Right atrium auricular region (tissue), 2 donors: ENCODE measurements at regions not wholly inside any gene's neighbourhood (a gene's known extent, or its start where the extent isn't known, plus 50 kb on each side); places are given as distances from the start of the nearest gene placed in this dataset.

Source experiments
- DNase-seq: peaks from one replicate; pipeline ENCODE4 v3.0.0-alpha.2; 2019; ENCODE audit warnings: low spot score
- H3K27ac ChIP-seq, 2 donors: fragments of 200-600 bp; sonication (generic); 1 replicate in 1 of 2; 2 replicates in 1 of 2; pipeline ENCODE4 v1.5.1; 2016 to 2019
- H3K27me3 ChIP-seq, 2 donors: fragments of 200-600 bp; sonication (generic); one replicate each; pipeline versions ENCODE4 v1.5.1 to v1.6.0; 2017 to 2019
- H3K36me3 ChIP-seq: fragments of 200-600 bp; sonication (generic); one replicate; pipeline ENCODE4 v1.5.1; 2016
- H3K4me1 ChIP-seq, 2 donors: fragments of 200-600 bp; sonication (generic); one replicate each; pipeline versions ENCODE4 v1.5.1 to v1.6.0; 2017 to 2019
- H3K4me3 ChIP-seq, 2 donors: fragments of 200-600 bp; sonication (generic); 1 replicate in 1 of 2; 2 replicates in 1 of 2; pipeline ENCODE4 v1.5.1; 2017 to 2019; ENCODE audit warnings: mild to moderate bottlenecking in 1 of 2, moderate library complexity in 1 of 2
- H3K9me3 ChIP-seq, 2 donors: fragments of 200-600 bp; sonication (generic); one replicate each; pipeline ENCODE4 v1.5.1; 2019
- CTCF ChIP-seq, 2 donors: fragments of 200-600 bp; sonication (generic); IDR thresholded peaks; one replicate each; pipeline ENCODE4 v1.5.1; 2019; ENCODE audit warnings: antibody characterized with exemption in 2 of 2

GRCh38 chr1:65691152-65691900, 101.4 kb upstream of the PDE4B start:
- H3K4me3 ChIP-seq, result no peak overlapping the region
- no peak for DNase-seq
- H3K36me3 ChIP-seq, result no peaks in the 10 kb centered on the region
- H3K9me3 ChIP-seq, result no peaks in the 10 kb centered on the region
- H3K27ac ChIP-seq, result peak overlapping the region in 1 of 2 donors; percentile 29
- no peaks in the 10 kb centered on the region for H3K27me3 ChIP-seq
- TF ChIP-seq CTCF (IDR thresholded peaks at IDR 0.05), result no peak
- H3K4me1 ChIP-seq, result peaks cover 0 to 19% of the 10 kb centered on the region in 2 donors

GRCh38 chr1:65691972-65692371, 100.7 kb upstream of the PDE4B start:
- H3K4me1 ChIP-seq, result peaks cover 0 to 19% of the 10 kb centered on the region in 2 donors
- no peaks in the 10 kb centered on the region for H3K36me3 ChIP-seq
- peak overlapping the region; percentile 29 to 39 for H3K27ac ChIP-seq
- H3K9me3 ChIP-seq, result no peaks in the 10 kb centered on the region
- no peaks in the 10 kb centered on the region for H3K27me3 ChIP-seq
- TF ChIP-seq CTCF (IDR thresholded peaks at IDR 0.05), result no peak
- DNase-seq, result no peak
- no peak overlapping the region for H3K4me3 ChIP-seq

DNA sequence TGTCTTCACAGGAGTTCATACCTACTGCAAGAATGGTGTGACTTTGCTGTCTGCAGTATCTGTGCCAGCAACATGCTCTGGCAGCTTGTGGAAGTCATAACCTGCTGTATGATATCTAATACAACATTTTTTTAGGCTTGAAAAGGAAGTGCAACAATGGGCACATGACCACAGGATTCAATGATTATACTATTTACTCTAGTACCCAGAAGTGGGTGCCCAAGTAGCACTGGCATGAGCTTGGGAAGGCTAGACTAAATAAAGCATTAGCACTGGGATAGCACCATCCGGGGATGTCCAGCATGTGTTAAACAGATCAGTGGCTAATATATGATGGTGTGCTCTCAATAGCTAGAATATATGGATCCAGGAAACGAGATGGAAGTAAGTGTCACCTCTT, 98.6 kb upstream of the PDE4B start:
- TF ChIP-seq CTCF (IDR thresholded peaks at IDR 0.05), result no peak
- Histone ChIP-seq H3K36me3 (no peaks in the 10 kb centered on the region), H3K9me3 (no peaks in the 10 kb centered on the region), H3K4me1 (peaks cover 0 to 19% of the 10 kb centered on the region in 2 donors), H3K27ac (no peak overlapping the region), H3K4me3 (no peak overlapping the region), H3K27me3 (no peaks in the 10 kb centered on the region)
- DNase-seq, result no peak

DNA sequence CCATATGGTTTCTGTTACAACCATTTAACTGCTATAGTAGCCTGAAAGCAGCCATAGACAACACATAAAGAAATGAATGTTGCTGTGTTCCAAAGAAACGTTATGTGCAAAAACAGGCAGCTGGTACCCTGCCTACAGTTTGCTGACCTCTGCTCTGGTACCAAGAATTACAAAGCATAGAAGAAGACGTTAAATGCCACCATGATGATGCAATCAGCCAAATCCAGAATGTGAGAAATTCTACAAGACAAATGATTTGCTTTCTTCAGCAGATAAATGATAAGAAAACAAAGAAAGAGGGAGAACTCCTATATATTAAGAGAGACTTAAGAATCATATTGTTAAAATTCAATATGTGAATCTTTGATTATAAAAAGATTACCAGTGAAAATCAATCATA, 97.8 kb upstream of the PDE4B start:
- H3K9me3 ChIP-seq, result no peaks in the 10 kb centered on the region

DNA sequence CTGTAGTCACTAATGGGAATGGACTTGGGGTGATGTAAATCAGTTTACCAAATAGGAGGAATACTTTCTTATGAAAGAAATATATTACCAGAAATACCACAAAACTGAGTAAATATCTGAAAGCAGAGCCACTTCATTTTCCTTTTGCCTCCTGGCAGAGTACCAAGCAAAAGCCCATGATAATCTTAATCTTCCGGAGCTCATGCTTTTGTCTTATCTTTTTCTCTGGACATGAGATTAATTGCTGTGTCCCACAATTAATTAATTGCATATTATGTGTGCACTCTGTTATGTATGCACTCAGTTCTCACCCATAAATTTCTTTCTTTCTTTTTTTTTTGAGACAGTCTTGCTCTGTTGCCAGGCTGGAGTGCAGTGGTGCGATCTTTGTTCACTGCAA, 94.1 kb upstream of the PDE4B start:
- Histone ChIP-seq H3K27me3 (no peaks in the 10 kb centered on the region), H3K27ac (no peak overlapping the region), H3K9me3 (no peaks in the 10 kb centered on the region), H3K36me3 (no peaks in the 10 kb centered on the region), H3K4me3 (no peak overlapping the region), H3K4me1 (no peaks in the 10 kb centered on the region)
- DNase-seq, result no peak
- TF ChIP-seq CTCF (IDR thresholded peaks at IDR 0.05), result no peak

More for the DNA sequence above, 97.8 kb upstream of the PDE4B start:
- DNase-seq, result no peak
- Histone ChIP-seq H3K4me1 (peaks cover 0 to 19% of the 10 kb centered on the region in 2 donors), H3K4me3 (no peak overlapping the region), H3K36me3 (no peaks in the 10 kb centered on the region), H3K27me3 (no peaks in the 10 kb centered on the region), H3K27ac (no peak overlapping the region)
- TF ChIP-seq CTCF (IDR thresholded peaks at IDR 0.05), result no peak

DNA sequence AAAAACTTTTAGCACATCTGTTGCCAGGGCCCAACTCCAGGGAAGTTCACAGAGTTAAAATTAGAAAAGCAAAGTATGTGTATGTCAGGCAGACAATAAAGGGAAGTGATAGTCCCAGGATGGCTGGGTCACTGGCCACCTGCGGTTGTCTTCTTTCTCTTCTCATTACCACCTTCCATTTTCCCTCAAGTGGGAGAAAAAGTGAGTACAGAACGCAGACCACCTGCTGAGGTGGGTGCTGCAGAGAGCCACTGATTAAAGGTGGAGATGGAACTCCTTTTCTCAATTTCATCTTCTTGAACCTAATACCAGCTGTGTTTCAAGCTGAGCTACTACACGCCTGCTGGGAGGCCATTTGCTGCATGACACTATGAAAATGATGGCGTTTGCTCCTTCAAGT, 88.8 kb upstream of the PDE4B start:
- DNase-seq, result no peak
- Histone ChIP-seq H3K4me1 (no peaks in the 10 kb centered on the region), H3K4me3 (no peak overlapping the region), H3K27ac (no peak overlapping the region), H3K9me3 (no peaks in the 10 kb centered on the region), H3K27me3 (no peaks in the 10 kb centered on the region), H3K36me3 (no peaks in the 10 kb centered on the region)
- TF ChIP-seq CTCF (IDR thresholded peaks at IDR 0.05), result no peak
